B cell (primary cell): ENCODE measurements at regions not wholly inside any gene's neighbourhood (a gene's known extent, or its start where the extent isn't known, plus 50 kb on each side); places are given as distances from the start of the nearest gene placed in this dataset.
"Not testable (repeated sequence)": the region's sequence is repeated elsewhere in the genome, so short reads cannot be mapped to it uniquely, and the experiment has no call there.

Experiments
- CTCF ChIP-seq: fragments of 200-600 bp; IDR thresholded peaks from one replicate; pipeline ENCODE4 v1.8.0; 2022; ENCODE audit warnings: antibody characterized with exemption, mild to moderate bottlenecking
- EZH2 ChIP-seq: IDR thresholded peaks from 2 replicates; pipeline ENCODE4 v1.6.1; 2012; ENCODE audit warnings: borderline replicate concordance, low read depth, mild to moderate bottlenecking, moderate library complexity, low read length; ENCODE audit not compliant: insufficient read depth, poor library complexity, severe bottlenecking

- TF ChIP-seq CTCF, EZH2: not testable (repeated sequence)
These were observed 136.6 kb downstream of the RTP5 start for GRCh38 chr2:242006091-242006634.
